AG04450 (cell line): ENCODE measurements at regions not wholly inside any gene's neighbourhood (a gene's known extent, or its start where the extent isn't known, plus 50 kb on each side); places are given as distances from the start of the nearest gene placed in this dataset.

ENCODE experiments used
- CTCF ChIA-PET: fragments of 300-600, 350-600 bp; formaldehyde crosslinking; extraction: SDS; loops from one replicate; lab custom pipeline; 2022; ENCODE audit warnings: antibody characterized with exemption, inconsistent platforms; lab: Charles Lee
- POLR2A ChIA-PET: fragments of 350-600 bp; formaldehyde crosslinking; extraction: SDS; loops from one replicate; lab custom pipeline; 2021; ENCODE audit warnings: antibody characterized with exemption, inconsistent platforms; lab: Yijun Ruan, JAX
- DNase-seq: peaks from one replicate; pipeline ENCODE4 v3.0.0-alpha.2; 2011; ENCODE audit warnings: low read depth, low spot score
- H3K27ac ChIP-seq: one replicate; pipeline ENCODE4 v1.5.1; 2012; ENCODE audit warnings: low read depth, low read length, control low read depth
- H3K27me3 ChIP-seq: one replicate; pipeline ENCODE4 v1.6.0; 2012; ENCODE audit warnings: low read length; ENCODE audit not compliant: control insufficient read depth, insufficient read depth
- H3K4me3 ChIP-seq: 2 replicates; pipeline ENCODE4 v1.5.1; 2011; ENCODE audit warnings: mild to moderate bottlenecking, low read depth, low read length, control low read depth
- H3K9me3 ChIP-seq: 2 replicates; pipeline ENCODE4 v1.5.1; 2012; ENCODE audit warnings: low read length; ENCODE audit not compliant: control insufficient read depth, insufficient read depth
- CTCF ChIP-seq: IDR thresholded peaks from 2 replicates; pipeline ENCODE4 v1.5.1; 2011; ENCODE audit warnings: low read depth, low read length, control low read depth, inconsistent platforms

GRCh38 chr17:73973586-73974409 lies 229.7 kb upstream of the RPL38 start:
- H3K4me3 ChIP-seq: no peak overlapping the region
- no peak for DNase-seq
- CTCF ChIA-PET: no interaction called here
- no peaks in the 10 kb centered on the region for H3K27me3 ChIP-seq
- no peak for TF ChIP-seq CTCF
- no peak overlapping the region for H3K27ac ChIP-seq
- POLR2A ChIA-PET: no interaction called here
- H3K9me3 ChIP-seq: peaks cover 10% of the 10 kb centered on the region

- Histone ChIP-seq H3K9me3 (peaks cover 10% of the 10 kb centered on the region), H3K27ac (no peak overlapping the region), H3K4me3 (no peak overlapping the region), H3K27me3 (no peaks in the 10 kb centered on the region)
- ChIA-PET POLR2A (no interaction called here), CTCF (no interaction called here)
- TF ChIP-seq CTCF: no peak
- no peak for DNase-seq
Measured at GRCh38 chr17:73974536-73974935, 228.9 kb upstream of the RPL38 start.

GRCh38 chr17:73976147-73976546 lies 227.3 kb upstream of the RPL38 start:
- H3K9me3 ChIP-seq: peaks cover 10% of the 10 kb centered on the region
- ChIA-PET POLR2A (no interaction called here), CTCF (no interaction called here)
- H3K4me3 ChIP-seq: no peak overlapping the region
- no peaks in the 10 kb centered on the region for H3K27me3 ChIP-seq
- no peak overlapping the region for H3K27ac ChIP-seq
- DNase-seq: no peak
- no peak for TF ChIP-seq CTCF

- ChIA-PET CTCF (no interaction called here), POLR2A (no interaction called here)
- no peaks in the 10 kb centered on the region for H3K27me3 ChIP-seq
- H3K4me3 ChIP-seq: no peak overlapping the region
- H3K9me3 ChIP-seq: peaks cover 10% of the 10 kb centered on the region
- TF ChIP-seq CTCF: no peak
- H3K27ac ChIP-seq: no peak overlapping the region
- no peak for DNase-seq
Measured at GRCh38 chr17:73976676-73977521, 226.6 kb upstream of the RPL38 start.

- CTCF ChIA-PET: no interaction called here
Measured at GRCh38 chr17:73980517-73980916, 223.0 kb upstream of the RPL38 start.

More at GRCh38 chr17:73980517-73980916, 223.0 kb upstream of the RPL38 start:
- no peak overlapping the region for H3K27ac ChIP-seq
- H3K9me3 ChIP-seq: peaks cover 8% of the 10 kb centered on the region
- no peaks in the 10 kb centered on the region for H3K27me3 ChIP-seq
- no peak for DNase-seq
- TF ChIP-seq CTCF: no peak
- no peak overlapping the region for H3K4me3 ChIP-seq
- POLR2A ChIA-PET: no interaction called here
